ENCODE measurements at regions not wholly inside any gene's neighbourhood (a gene's known extent, or its start where the extent isn't known, plus 50 kb on each side); places are given as distances from the start of the nearest gene placed in this dataset.

GRCh38 chr3:127121885-127122284, 71.0 kb upstream of the PRR23E start:
- TF ChIP-seq, protein P1, sequence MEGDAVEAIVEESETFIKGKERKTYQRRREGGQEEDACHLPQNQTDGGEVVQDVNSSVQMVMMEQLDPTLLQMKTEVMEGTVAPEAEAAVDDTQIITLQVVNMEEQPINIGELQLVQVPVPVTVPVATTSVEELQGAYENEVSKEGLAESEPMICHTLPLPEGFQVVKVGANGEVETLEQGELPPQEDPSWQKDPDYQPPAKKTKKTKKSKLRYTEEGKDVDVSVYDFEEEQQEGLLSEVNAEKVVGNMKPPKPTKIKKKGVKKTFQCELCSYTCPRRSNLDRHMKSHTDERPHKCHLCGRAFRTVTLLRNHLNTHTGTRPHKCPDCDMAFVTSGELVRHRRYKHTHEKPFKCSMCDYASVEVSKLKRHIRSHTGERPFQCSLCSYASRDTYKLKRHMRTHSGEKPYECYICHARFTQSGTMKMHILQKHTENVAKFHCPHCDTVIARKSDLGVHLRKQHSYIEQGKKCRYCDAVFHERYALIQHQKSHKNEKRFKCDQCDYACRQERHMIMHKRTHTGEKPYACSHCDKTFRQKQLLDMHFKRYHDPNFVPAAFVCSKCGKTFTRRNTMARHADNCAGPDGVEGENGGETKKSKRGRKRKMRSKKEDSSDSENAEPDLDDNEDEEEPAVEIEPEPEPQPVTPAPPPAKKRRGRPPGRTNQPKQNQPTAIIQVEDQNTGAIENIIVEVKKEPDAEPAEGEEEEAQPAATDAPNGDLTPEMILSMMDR (IDR thresholded peaks at IDR 0.05), result no peak
- Histone ChIP-seq H3K9me3 (no peaks in the 10 kb centered on the region), H3K4me1 (no peaks in the 10 kb centered on the region), H3K27me3 (no peaks in the 10 kb centered on the region), H3K27ac (no peak overlapping the region), H3K4me3 (no peak overlapping the region), H3K36me3 (no peaks in the 10 kb centered on the region)
- DNase-seq (ENCODE audit: low spot score), result no peak

DNA sequence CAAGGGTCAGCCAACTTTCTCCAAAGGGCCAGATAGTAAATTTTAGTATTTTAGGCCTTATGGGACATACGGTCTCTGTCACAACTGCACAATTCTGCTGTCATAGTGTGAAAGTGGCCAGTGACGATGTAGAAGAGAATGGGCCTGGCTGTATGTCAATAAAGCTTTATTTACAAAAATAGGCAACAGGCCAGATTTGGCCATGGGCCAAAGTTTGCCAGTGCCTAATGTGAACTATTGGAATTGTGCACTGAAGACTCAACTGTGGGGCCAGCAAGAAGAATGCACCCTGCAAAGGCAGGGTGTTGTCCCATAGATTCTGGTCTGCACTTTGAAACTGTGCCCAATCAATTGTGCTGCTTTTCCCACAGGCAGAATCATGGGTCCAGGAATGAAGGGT, 69.4 kb upstream of the PRR23E start:
- H3K4me1 ChIP-seq, result no peaks in the 10 kb centered on the region
- no peak overlapping the region for H3K4me3 ChIP-seq
- no peaks in the 10 kb centered on the region for H3K36me3 ChIP-seq
- no peak for DNase-seq (ENCODE audit: low spot score)
- no peak overlapping the region for H3K27ac ChIP-seq
- no peaks in the 10 kb centered on the region for H3K9me3 ChIP-seq
- TF ChIP-seq, protein P1 (IDR thresholded peaks at IDR 0.05), result no peak
- H3K27me3 ChIP-seq, result no peaks in the 10 kb centered on the region

DNA sequence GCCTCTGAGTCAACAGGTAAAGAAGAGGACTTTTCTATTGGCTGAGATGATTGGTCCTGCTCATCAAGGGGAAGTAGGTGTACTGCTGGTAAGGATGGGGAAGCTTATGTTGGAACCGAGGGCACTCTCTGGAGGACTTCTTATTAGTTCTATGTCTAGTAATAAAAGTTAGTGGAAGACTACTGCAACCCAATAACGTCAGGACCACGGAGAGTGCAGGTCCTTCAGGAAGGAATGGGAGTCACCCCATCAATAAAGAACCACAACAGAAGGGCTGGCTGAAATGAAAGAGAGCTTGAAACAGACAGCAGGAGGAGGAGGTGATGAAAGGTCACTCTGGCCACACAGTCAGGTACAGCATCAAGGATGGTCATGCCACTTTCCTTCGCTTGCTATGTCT, 68.8 kb upstream of the PRR23E start:
- Histone ChIP-seq H3K36me3 (no peaks in the 10 kb centered on the region), H3K9me3 (no peaks in the 10 kb centered on the region), H3K27ac (no peak overlapping the region), H3K4me3 (no peak overlapping the region), H3K27me3 (no peaks in the 10 kb centered on the region), H3K4me1 (no peaks in the 10 kb centered on the region)
- TF ChIP-seq, protein P1 (IDR thresholded peaks at IDR 0.05), result no peak
- DNase-seq (ENCODE audit: low spot score), result no peak

DNA sequence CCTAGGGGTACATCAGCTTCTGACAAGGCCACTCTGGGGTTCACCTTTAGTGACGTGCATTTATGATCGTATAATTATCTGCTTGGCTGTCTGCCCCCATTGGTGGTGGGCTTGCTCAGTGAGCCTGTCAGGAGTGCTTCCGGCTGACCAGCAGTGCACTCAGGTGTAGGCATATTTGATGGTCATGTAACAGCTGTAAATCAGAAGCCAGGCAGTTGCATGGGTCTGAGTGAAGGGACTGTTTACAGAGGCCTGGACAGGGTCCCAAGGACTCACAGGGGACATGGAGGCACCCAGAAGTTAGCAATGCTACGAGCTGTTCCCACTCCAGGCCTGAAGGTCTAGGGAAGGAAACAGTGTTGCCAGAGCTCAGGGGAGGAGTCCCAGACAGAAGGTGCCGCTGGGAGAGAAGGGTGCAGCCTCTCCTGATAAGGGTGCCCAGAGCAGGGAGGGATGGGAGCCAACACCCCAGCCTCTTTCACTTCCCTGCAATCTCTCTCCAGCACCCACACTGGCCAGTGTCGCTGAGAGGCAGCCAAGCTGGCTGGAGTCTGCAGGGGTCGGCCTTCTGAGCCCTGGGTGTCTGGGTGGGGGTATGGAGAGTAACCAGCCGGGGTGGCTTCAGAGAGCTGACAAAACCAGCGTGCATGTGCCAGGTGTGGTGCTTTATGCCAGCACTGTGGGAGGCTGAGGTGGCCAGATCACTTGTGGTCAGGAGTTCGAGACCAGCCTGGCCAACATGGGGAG, 61.3 kb upstream of the PRR23E start:
- TF ChIP-seq, protein P1 (IDR thresholded peaks at IDR 0.05), result no peak
- Histone ChIP-seq H3K27ac (no peak overlapping the region), H3K27me3 (no peaks in the 10 kb centered on the region), H3K9me3 (no peaks in the 10 kb centered on the region), H3K4me1 (peaks cover 0 to 29% of the 10 kb centered on the region in 2 donors), H3K36me3 (no peaks in the 10 kb centered on the region), H3K4me3 (no peak overlapping the region)
- DNase-seq (ENCODE audit: low spot score), result no peak

- DNase-seq (ENCODE audit: low spot score), result no peak
- H3K4me1 ChIP-seq, result peaks cover 0 to 30% of the 10 kb centered on the region in 2 donors
- no peak overlapping the region for H3K4me3 ChIP-seq
- no peaks in the 10 kb centered on the region for H3K9me3 ChIP-seq
- TF ChIP-seq, protein P1 (IDR thresholded peaks at IDR 0.05), result no peak
- H3K27me3 ChIP-seq, result no peaks in the 10 kb centered on the region
- no peaks in the 10 kb centered on the region for H3K36me3 ChIP-seq
- no peak overlapping the region for H3K27ac ChIP-seq
These were observed 60.1 kb upstream of the PRR23E start for GRCh38 chr3:127132876-127133275.

DNA sequence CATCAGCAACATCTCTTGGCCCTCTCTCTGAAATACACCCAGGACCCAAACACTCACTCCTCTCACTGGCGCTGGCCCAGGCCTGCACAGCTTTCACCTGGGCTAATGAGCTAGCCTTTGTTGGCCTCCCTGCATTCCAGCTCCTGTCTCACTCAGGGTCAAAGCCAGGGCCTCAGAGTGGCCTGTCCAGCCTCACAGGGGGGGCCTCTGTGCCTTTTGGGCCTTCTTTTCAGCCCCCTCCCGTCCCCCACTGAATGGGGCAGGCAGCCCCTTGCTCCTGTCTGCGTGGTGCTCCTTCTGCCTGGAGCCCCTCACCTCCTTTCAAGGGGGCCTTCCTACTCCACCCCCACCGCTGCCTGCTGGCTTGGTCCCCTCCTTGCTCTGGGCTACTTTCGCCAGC, 59.0 kb upstream of the PRR23E start:
- TF ChIP-seq, protein P1 (IDR thresholded peaks at IDR 0.05), result no peak
- Histone ChIP-seq H3K4me1 (peaks cover 0 to 37% of the 10 kb centered on the region in 2 donors), H3K36me3 (no peaks in the 10 kb centered on the region), H3K27ac (no peak overlapping the region), H3K9me3 (no peaks in the 10 kb centered on the region), H3K27me3 (no peaks in the 10 kb centered on the region), H3K4me3 (no peak overlapping the region)
- DNase-seq (ENCODE audit: low spot score), result no peak

Measured in right atrium auricular region (tissue), 2 donors.